ENCODE measurements at regions not wholly inside any gene's neighbourhood (a gene's known extent, or its start where the extent isn't known, plus 50 kb on each side); places are given as distances from the start of the nearest gene placed in this dataset.

- ChIA-PET POLR2A (no interaction called here), CTCF (no interaction called here)
- H3K27me3 ChIP-seq (ENCODE audit: control insufficient read depth, insufficient read depth, low read length), result no peaks in the 10 kb centered on the region
- no peak for TF ChIP-seq CTCF (IDR thresholded peaks at IDR 0.05; ENCODE audit: insufficient read depth, low read depth, low read length)
- no peaks in the 10 kb centered on the region for H3K36me3 ChIP-seq (ENCODE audit: control insufficient read depth, insufficient read depth, low read length)
- no peak overlapping the region for H3K4me3 ChIP-seq (ENCODE audit: low read depth, low read length)
- DNase-seq (ENCODE audit: low read depth), result no peak
Observed at GRCh38 chr2:5263291-5263690, 428.9 kb upstream of the SOX11 start.

- TF ChIP-seq CTCF (IDR thresholded peaks at IDR 0.05; ENCODE audit: insufficient read depth, low read depth, low read length), result no peak
- Histone ChIP-seq H3K27me3 (ENCODE audit: control insufficient read depth, insufficient read depth, low read length) (no peaks in the 10 kb centered on the region), H3K4me3 (ENCODE audit: low read depth, low read length) (no peak overlapping the region), H3K36me3 (ENCODE audit: control insufficient read depth, insufficient read depth, low read length) (no peaks in the 10 kb centered on the region)
- ChIA-PET POLR2A (no interaction called here), CTCF (no interaction called here)
- DNase-seq (ENCODE audit: low read depth), result no peak
Observed at GRCh38 chr2:5264361-5264760, 427.8 kb upstream of the SOX11 start.

- Histone ChIP-seq H3K4me3 (ENCODE audit: low read depth, low read length) (no peak overlapping the region), H3K36me3 (ENCODE audit: control insufficient read depth, insufficient read depth, low read length) (no peaks in the 10 kb centered on the region), H3K27me3 (ENCODE audit: control insufficient read depth, insufficient read depth, low read length) (no peaks in the 10 kb centered on the region)
- CTCF ChIA-PET, result no interaction called here
- TF ChIP-seq CTCF (IDR thresholded peaks at IDR 0.05; ENCODE audit: insufficient read depth, low read depth, low read length), result no peak
- POLR2A ChIA-PET, result no interaction called here
- DNase-seq (ENCODE audit: low read depth), result no peak
Observed at GRCh38 chr2:5285061-5285460, 407.1 kb upstream of the SOX11 start.

- CTCF ChIA-PET, result no interaction called here
- H3K4me3 ChIP-seq (ENCODE audit: low read depth, low read length), result no peak overlapping the region
- no peak for DNase-seq (ENCODE audit: low read depth)
- no peaks in the 10 kb centered on the region for H3K27me3 ChIP-seq (ENCODE audit: control insufficient read depth, insufficient read depth, low read length)
- POLR2A ChIA-PET, result no interaction called here
- H3K36me3 ChIP-seq (ENCODE audit: control insufficient read depth, insufficient read depth, low read length), result no peaks in the 10 kb centered on the region
- no peak for TF ChIP-seq CTCF (IDR thresholded peaks at IDR 0.05; ENCODE audit: insufficient read depth, low read depth, low read length)
Observed at GRCh38 chr2:5285872-5286769, 406.1 kb upstream of the SOX11 start.

- no peak for DNase-seq (ENCODE audit: low read depth)
- TF ChIP-seq CTCF (IDR thresholded peaks at IDR 0.05; ENCODE audit: insufficient read depth, low read depth, low read length), result no peak
- POLR2A ChIA-PET, result no interaction called here
- Histone ChIP-seq H3K4me3 (ENCODE audit: low read depth, low read length) (no peak overlapping the region), H3K27me3 (ENCODE audit: control insufficient read depth, insufficient read depth, low read length) (no peaks in the 10 kb centered on the region), H3K36me3 (ENCODE audit: control insufficient read depth, insufficient read depth, low read length) (no peaks in the 10 kb centered on the region)
- CTCF ChIA-PET, result no interaction called here
Observed at GRCh38 chr2:5287558-5288334, 404.4 kb upstream of the SOX11 start.

Measured in BJ (cell line).